ENCODE measurements at regions not wholly inside any gene's neighbourhood (a gene's known extent, or its start where the extent isn't known, plus 50 kb on each side); places are given as distances from the start of the nearest gene placed in this dataset.

DNA sequence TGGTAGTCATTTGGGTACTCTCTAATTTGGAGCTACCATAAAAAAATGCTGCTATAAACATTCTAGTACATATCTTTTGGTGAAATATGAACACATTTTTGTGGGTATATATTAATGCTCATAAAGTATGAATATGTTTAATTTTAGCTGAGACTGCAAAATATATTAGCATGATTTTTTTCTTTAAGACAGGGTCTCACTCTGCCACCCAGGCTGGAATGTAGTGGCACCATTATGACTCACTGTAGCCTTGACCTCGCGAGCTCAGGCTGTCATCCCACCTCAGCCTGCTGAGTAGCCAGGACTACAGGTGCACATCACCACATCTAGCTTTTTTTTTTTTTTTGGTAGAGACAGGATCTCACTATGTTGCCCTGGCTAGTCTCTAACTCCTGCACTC is 371.7 kb downstream of the SOX9 start:
- no peaks in the 10 kb centered on the region for H3K27me3 ChIP-seq (ENCODE audit: control insufficient read depth, insufficient read depth, low read length)
- H3K4me3 ChIP-seq (ENCODE audit: low read length): no peak overlapping the region
- H3K9me3 ChIP-seq (ENCODE audit: control insufficient read depth, low read length): no peaks in the 10 kb centered on the region
- no peaks in the 10 kb centered on the region for H3K36me3 ChIP-seq (ENCODE audit: control insufficient read depth, insufficient read depth, low read length)
- H3K4me1 ChIP-seq (ENCODE audit: control insufficient read depth, insufficient read depth, low read length): peaks cover 38% of the 10 kb centered on the region
- H3K9ac ChIP-seq (ENCODE audit: low read length): no peak overlapping the region

DNA sequence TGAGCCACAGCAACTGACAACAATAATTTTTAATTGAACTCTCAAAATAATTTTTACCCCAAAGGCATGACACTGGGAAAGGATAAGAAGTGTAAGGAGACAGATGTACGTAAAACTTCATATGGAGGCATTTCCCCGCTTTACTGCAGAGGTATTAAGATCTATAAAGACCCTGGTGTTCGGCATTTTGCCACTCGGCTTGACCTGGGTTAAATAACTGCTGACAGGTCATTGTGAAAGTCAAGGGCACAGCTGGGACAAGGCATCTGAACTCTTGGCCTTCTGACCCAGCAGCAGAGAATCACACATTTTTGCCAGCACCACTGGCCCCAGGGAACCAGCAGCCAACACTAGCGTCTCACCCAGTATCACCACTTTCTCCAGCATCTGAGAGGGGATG is 372.1 kb downstream of the SOX9 start:
- Histone ChIP-seq H3K9ac (ENCODE audit: low read length) (no peak overlapping the region), H3K9me3 (ENCODE audit: control insufficient read depth, low read length) (no peaks in the 10 kb centered on the region), H3K4me1 (ENCODE audit: control insufficient read depth, insufficient read depth, low read length) (peaks cover 36% of the 10 kb centered on the region), H3K4me3 (ENCODE audit: low read length) (no peak overlapping the region), H3K36me3 (ENCODE audit: control insufficient read depth, insufficient read depth, low read length) (no peaks in the 10 kb centered on the region), H3K27me3 (ENCODE audit: control insufficient read depth, insufficient read depth, low read length) (no peaks in the 10 kb centered on the region)

DNA sequence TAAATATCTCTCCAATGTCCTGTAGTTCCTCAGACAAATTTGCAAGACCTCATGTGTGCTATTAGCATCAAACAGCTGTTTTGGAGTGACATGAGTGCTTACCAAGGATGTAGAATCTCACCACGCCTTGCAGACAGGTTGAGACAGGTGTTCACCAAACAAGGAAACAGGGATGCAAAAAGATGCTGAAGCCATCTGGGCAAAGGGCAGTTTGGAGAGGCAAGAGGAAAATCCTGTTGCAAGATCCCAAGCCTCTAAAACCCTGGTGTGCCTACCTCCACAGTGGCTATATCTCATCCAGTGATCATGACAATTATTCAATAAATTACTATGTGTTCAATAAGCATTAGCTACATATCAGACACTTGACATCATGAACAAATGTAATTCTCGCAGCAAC is 373.7 kb downstream of the SOX9 start:
- Histone ChIP-seq H3K9ac (ENCODE audit: low read length) (no peak overlapping the region), H3K4me1 (ENCODE audit: control insufficient read depth, insufficient read depth, low read length) (peaks cover 23% of the 10 kb centered on the region), H3K36me3 (ENCODE audit: control insufficient read depth, insufficient read depth, low read length) (no peaks in the 10 kb centered on the region), H3K27me3 (ENCODE audit: control insufficient read depth, insufficient read depth, low read length) (no peaks in the 10 kb centered on the region), H3K9me3 (ENCODE audit: control insufficient read depth, low read length) (no peaks in the 10 kb centered on the region), H3K4me3 (ENCODE audit: low read length) (no peak overlapping the region)

DNA sequence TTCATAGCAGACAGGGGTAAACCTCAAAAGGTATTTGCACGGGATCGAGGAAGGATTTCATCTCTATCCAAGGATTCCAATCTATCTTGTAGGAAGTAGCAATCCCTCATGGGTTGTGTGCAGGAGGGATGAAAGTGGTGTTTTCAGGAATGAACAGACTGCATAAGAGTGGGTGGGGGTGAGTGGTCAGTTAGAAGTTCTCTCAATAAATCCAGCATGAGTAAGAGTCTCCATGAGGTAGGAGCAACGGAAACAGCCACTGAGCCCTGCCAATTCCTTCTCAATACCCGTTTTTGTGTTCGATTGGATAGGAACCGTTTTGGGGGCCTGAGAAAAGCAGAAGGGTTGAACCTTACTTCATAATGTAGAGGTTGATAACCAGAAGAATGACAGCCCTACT is 375.6 kb downstream of the SOX9 start:
- H3K4me1 ChIP-seq (ENCODE audit: control insufficient read depth, insufficient read depth, low read length): peaks cover 21% of the 10 kb centered on the region
- no peaks in the 10 kb centered on the region for H3K27me3 ChIP-seq (ENCODE audit: control insufficient read depth, insufficient read depth, low read length)

DNA sequence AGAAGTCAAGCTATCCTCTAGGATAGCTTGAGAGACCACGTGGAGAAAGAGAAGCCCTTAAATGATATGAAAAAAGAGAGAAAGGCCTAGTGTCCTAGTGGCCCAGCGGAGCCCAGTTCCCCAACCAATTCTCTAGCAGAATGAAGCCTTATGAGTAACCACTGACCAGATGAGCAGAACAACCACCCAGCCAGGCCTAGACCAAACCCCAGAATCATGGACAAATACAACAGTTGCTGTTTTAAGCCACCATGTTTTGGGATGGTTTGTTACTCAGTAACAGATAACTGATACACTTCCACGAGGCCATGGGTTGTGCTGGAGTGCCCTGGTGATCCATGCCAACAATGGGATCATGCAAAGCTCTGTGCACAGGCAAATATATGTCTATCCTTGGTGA is 377.1 kb downstream of the SOX9 start:
- H3K27me3 ChIP-seq (ENCODE audit: control insufficient read depth, insufficient read depth, low read length): no peaks in the 10 kb centered on the region
- no peak overlapping the region for H3K4me3 ChIP-seq (ENCODE audit: low read length)
- H3K4me1 ChIP-seq (ENCODE audit: control insufficient read depth, insufficient read depth, low read length): peaks cover 35% of the 10 kb centered on the region
- no peak overlapping the region for H3K9ac ChIP-seq (ENCODE audit: low read length)
- H3K9me3 ChIP-seq (ENCODE audit: control insufficient read depth, low read length): no peaks in the 10 kb centered on the region
- H3K36me3 ChIP-seq (ENCODE audit: control insufficient read depth, insufficient read depth, low read length): no peaks in the 10 kb centered on the region

More for the DNA sequence above, 375.6 kb downstream of the SOX9 start:
- Histone ChIP-seq H3K9me3 (ENCODE audit: control insufficient read depth, low read length) (no peaks in the 10 kb centered on the region), H3K9ac (ENCODE audit: low read length) (no peak overlapping the region), H3K4me3 (ENCODE audit: low read length) (no peak overlapping the region), H3K36me3 (ENCODE audit: control insufficient read depth, insufficient read depth, low read length) (no peaks in the 10 kb centered on the region)

DNA sequence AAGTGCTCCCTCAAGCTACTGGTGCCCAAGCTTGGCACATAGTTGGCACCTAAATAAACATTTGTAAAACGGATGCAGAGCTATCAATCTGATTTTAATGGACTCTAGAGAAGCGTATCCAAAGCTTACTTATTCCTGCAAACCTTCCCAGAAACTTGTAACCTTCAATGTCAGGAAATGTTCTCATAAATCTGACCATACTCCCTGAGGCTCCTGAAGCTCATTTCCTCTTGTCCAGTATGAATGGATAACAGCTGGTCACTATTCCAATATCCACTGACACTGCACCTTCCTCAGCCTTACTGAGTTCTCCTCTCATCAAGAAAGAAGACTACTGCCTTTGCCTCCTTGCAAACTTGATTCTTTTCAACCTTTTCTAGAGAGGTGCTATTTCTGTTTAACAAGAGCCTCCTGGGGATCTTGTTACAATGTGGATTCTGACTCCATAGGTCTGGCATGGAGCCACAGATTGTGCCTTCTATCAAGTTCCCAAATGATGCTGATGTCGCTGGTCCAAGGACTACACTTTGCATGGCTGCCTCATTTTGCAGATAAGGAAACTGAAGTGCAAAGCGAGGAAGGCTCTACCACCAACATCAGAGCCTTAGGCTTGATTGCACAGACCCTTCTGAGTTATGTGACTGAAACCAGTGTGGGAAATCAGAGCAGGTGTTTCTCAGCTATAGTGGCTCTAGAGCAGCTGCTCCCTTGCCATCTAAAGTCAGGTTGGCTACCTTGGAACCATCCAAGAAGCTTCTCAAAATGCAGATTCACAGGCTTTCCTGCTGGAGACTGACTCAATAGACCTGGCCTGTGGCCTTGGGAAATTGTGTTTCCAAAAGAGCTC is 377.8 kb downstream of the SOX9 start:
- H3K36me3 ChIP-seq (ENCODE audit: control insufficient read depth, insufficient read depth, low read length): no peaks in the 10 kb centered on the region
- no peaks in the 10 kb centered on the region for H3K27me3 ChIP-seq (ENCODE audit: control insufficient read depth, insufficient read depth, low read length)
- H3K4me1 ChIP-seq (ENCODE audit: control insufficient read depth, insufficient read depth, low read length): peaks cover 42% of the 10 kb centered on the region
- H3K9ac ChIP-seq (ENCODE audit: low read length): no peak overlapping the region
- no peaks in the 10 kb centered on the region for H3K9me3 ChIP-seq (ENCODE audit: control insufficient read depth, low read length)
- H3K4me3 ChIP-seq (ENCODE audit: low read length): no peak overlapping the region

DNA sequence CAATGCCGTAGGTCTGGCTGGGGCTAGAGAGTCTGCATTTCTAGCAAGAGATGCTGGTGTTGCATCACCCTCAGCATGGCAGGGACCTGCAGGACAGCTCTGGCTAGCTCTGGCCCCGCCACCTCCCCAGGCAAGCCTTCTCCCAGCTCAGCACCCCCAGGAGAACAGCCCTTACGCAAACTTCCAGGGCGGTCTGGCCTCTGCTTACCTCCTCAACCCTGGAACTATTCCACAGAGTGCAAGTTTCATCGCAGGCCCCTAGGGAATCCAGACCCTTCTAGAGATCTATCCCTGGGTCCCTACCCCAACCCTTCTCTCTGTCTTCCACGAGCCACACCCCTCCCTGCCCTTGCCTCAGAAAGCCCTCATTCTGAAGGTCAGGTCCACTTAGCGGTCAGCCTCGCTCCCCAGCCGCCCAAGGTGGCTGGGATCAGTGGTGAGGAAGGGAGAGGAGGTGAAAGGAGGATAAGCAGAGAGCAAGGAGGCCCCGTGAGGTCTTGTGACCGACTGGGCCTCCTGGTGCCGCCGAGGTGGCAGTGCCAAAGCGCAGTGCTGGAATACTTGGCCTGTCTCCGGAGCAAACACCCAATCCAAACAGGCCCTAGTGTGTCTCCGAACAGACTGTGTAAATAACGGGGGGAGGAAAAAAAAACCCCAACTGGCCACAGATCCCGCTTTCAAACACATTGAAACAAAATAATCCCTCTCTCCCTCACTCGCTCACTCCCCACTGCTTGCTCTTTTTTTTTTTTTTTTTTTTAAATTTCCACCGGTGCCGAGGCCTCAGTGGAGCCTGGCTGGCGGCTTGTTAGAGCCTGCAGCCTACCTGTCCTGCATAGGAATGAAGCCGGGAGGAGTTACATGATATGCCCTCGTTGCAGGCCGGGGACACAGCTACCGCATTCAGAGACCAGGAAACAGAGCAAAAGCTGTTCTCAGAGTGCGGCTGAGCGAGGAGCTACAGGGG is 380.9 kb downstream of the SOX9 start:
- Histone ChIP-seq H3K36me3 (ENCODE audit: control insufficient read depth, insufficient read depth, low read length) (no peaks in the 10 kb centered on the region), H3K9ac (ENCODE audit: low read length) (peak overlapping the region; percentile 65), H3K9me3 (ENCODE audit: control insufficient read depth, low read length) (no peaks in the 10 kb centered on the region), H3K4me1 (ENCODE audit: control insufficient read depth, insufficient read depth, low read length) (peaks cover 39% of the 10 kb centered on the region), H3K27me3 (ENCODE audit: control insufficient read depth, insufficient read depth, low read length) (no peaks in the 10 kb centered on the region), H3K4me3 (ENCODE audit: low read length) (no peak overlapping the region)

DNA sequence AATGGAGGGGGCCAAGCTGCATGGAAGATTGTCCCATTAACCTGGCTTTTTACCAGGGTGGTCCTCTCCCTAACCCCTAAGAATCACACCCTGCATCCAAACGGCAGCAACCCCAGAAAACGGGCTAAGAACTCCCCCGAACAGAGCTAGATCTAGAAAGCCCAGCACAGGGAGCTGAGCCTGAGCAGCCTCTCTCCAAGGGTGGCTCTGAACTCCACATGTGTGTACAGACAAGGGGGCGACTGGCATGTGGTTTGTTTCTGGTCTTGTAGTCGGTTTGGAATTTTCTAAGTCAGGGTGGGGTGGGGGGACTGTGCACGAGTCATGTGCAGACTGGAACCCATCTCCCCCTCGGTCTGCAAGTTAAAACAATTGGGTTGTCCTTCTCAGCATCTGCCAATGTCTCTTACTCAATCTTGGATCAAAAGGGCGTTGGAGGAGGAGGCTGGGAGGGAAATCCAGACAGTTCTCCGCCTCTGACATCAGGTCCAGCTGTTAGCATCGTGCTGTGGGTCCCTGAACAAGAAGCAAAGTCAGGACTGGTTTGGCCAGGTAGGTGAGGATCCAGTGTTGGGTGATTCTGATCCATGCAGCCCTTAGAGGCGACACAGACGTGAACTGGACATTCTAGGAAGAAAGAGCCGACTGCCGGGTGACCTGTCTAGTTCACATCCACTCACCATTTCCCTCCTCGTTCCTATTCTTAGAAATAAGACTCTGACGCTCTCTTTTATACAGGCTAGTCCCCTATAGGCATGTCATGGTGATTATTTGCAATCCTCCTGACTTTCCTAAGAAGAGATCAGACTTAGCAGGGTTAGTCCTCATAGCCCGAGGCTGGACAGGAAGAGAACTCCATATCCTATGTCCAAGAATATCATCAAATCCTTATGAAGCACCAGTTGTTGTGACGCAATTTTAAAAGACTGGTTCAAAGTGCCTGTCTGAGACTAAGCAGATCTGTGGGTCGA is 381.8 kb downstream of the SOX9 start:
- Histone ChIP-seq H3K36me3 (ENCODE audit: control insufficient read depth, insufficient read depth, low read length) (no peaks in the 10 kb centered on the region), H3K9ac (ENCODE audit: low read length) (peak overlapping the region; percentile 65), H3K27me3 (ENCODE audit: control insufficient read depth, insufficient read depth, low read length) (no peaks in the 10 kb centered on the region), H3K9me3 (ENCODE audit: control insufficient read depth, low read length) (no peaks in the 10 kb centered on the region), H3K4me1 (ENCODE audit: control insufficient read depth, insufficient read depth, low read length) (peaks cover 39% of the 10 kb centered on the region), H3K4me3 (ENCODE audit: low read length) (no peak overlapping the region)

DNA sequence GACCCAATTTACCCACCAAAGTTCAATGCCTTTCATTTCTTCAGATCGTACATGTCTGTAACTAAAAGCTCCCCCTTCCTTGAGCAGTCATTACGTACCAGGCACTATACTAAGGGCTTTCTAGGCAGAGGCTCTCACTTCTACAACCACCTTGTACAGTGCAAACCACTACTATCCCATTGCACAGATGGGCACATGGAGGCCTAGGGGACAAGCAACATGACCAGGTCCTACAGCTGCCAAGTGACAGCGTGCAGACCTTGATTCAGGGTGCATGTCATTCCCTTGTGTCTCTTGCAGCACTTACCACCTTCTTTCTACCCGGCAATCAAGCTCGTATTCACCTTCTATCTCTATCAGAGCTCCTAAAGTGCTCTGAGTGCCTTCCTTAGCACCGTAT is 382.7 kb downstream of the SOX9 start:
- H3K4me3 ChIP-seq (ENCODE audit: low read length): no peak overlapping the region
- H3K9me3 ChIP-seq (ENCODE audit: control insufficient read depth, low read length): no peaks in the 10 kb centered on the region
- H3K27me3 ChIP-seq (ENCODE audit: control insufficient read depth, insufficient read depth, low read length): no peaks in the 10 kb centered on the region
- H3K36me3 ChIP-seq (ENCODE audit: control insufficient read depth, insufficient read depth, low read length): no peaks in the 10 kb centered on the region
- peaks cover 35% of the 10 kb centered on the region for H3K4me1 ChIP-seq (ENCODE audit: control insufficient read depth, insufficient read depth, low read length)
- no peak overlapping the region for H3K9ac ChIP-seq (ENCODE audit: low read length)

DNA sequence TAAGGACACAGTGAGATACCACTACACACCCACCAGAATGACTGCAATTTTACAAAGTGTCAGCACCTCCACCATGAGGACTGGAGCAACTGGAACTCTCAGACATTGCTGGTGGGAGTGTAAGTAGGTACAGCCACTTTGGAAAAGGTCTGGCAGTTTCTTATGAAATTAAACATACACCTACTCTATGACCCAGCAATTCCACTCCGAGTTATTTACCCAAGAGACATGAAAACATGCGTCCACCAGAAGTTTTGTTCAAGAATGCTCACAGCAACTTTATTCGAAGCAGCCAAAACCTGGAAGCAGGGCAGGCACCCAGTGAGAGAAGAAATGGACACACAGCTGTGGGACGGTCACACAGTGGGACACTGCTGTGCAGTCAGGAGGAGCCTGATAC is 384.0 kb downstream of the SOX9 start:
- Histone ChIP-seq H3K36me3 (ENCODE audit: control insufficient read depth, insufficient read depth, low read length) (no peaks in the 10 kb centered on the region), H3K9me3 (ENCODE audit: control insufficient read depth, low read length) (no peaks in the 10 kb centered on the region), H3K4me3 (ENCODE audit: low read length) (no peak overlapping the region), H3K9ac (ENCODE audit: low read length) (no peak overlapping the region), H3K4me1 (ENCODE audit: control insufficient read depth, insufficient read depth, low read length) (peaks cover 35% of the 10 kb centered on the region), H3K27me3 (ENCODE audit: control insufficient read depth, insufficient read depth, low read length) (no peaks in the 10 kb centered on the region)

DNA sequence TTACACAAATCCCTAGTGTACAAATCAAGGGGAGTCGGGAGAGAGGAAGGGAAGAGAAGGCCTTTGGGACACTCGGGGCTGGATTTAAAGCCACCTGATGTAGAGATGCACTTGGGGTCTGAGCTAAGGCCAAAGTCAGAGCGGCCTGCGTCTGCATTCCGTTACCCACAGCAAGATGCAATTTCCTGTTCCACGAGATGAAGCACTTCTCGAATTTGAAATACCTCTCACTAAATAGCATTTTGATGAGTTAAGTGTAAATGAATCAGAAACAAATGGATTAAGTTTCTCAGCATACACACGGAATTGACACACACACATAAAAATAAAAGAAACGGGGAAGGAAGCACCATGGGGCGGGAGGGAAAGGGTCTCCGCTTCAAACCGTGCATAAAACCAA is 386.0 kb downstream of the SOX9 start:
- H3K27me3 ChIP-seq (ENCODE audit: control insufficient read depth, insufficient read depth, low read length): no peaks in the 10 kb centered on the region
- no peak overlapping the region for H3K9ac ChIP-seq (ENCODE audit: low read length)
- no peaks in the 10 kb centered on the region for H3K9me3 ChIP-seq (ENCODE audit: control insufficient read depth, low read length)
- no peaks in the 10 kb centered on the region for H3K36me3 ChIP-seq (ENCODE audit: control insufficient read depth, insufficient read depth, low read length)
- no peak overlapping the region for H3K4me3 ChIP-seq (ENCODE audit: low read length)
- peaks cover 37% of the 10 kb centered on the region for H3K4me1 ChIP-seq (ENCODE audit: control insufficient read depth, insufficient read depth, low read length)
